ENCODE measurements at regions not wholly inside any gene's neighbourhood (a gene's known extent, or its start where the extent isn't known, plus 50 kb on each side); places are given as distances from the start of the nearest gene placed in this dataset.

- Histone ChIP-seq H3K36me3 (ENCODE audit: control insufficient read depth in 1 of 2, insufficient read depth in 2 of 2, low read length in 2 of 2) (no peaks in the 10 kb centered on the region), H3K4me3 (ENCODE audit: low read depth in 1 of 2, low read length in 2 of 2) (no peak overlapping the region), H3K9me3 (ENCODE audit: control insufficient read depth in 1 of 2, low read length in 2 of 2) (no peaks in the 10 kb centered on the region), H3K27me3 (ENCODE audit: control insufficient read depth in 1 of 2, insufficient read depth in 2 of 2, low read length in 2 of 2) (no peaks in the 10 kb centered on the region), H3K27ac (ENCODE audit: low read depth, low read length) (no peak overlapping the region), H3K9ac (ENCODE audit: low read depth in 1 of 2, low read length in 2 of 2) (no peak overlapping the region), H3K4me1 (ENCODE audit: control insufficient read depth in 1 of 2, insufficient read depth in 2 of 2, low read length in 2 of 2) (peaks cover 4 to 5% of the 10 kb centered on the region in 2 donors)
Measured at GRCh38 chr11:19460718-19461405, 220.1 kb upstream of the E2F8 start.

- Histone ChIP-seq H3K4me3 (ENCODE audit: low read depth in 1 of 2, low read length in 2 of 2) (no peak overlapping the region), H3K9ac (ENCODE audit: low read depth in 1 of 2, low read length in 2 of 2) (no peak overlapping the region), H3K4me1 (ENCODE audit: control insufficient read depth in 1 of 2, insufficient read depth in 2 of 2, low read length in 2 of 2) (peaks cover 4 to 5% of the 10 kb centered on the region in 2 donors), H3K9me3 (ENCODE audit: control insufficient read depth in 1 of 2, low read length in 2 of 2) (no peaks in the 10 kb centered on the region), H3K27ac (ENCODE audit: low read depth, low read length) (no peak overlapping the region), H3K27me3 (ENCODE audit: control insufficient read depth in 1 of 2, insufficient read depth in 2 of 2, low read length in 2 of 2) (no peaks in the 10 kb centered on the region), H3K36me3 (ENCODE audit: control insufficient read depth in 1 of 2, insufficient read depth in 2 of 2, low read length in 2 of 2) (no peaks in the 10 kb centered on the region)
Measured at GRCh38 chr11:19459240-19459639, 218.5 kb upstream of the E2F8 start.

- Histone ChIP-seq H3K4me3 (ENCODE audit: low read depth in 1 of 2, low read length in 2 of 2) (no peak overlapping the region), H3K4me1 (ENCODE audit: control insufficient read depth in 1 of 2, insufficient read depth in 2 of 2, low read length in 2 of 2) (peaks cover 4 to 5% of the 10 kb centered on the region in 2 donors), H3K9ac (ENCODE audit: low read depth in 1 of 2, low read length in 2 of 2) (no peak overlapping the region), H3K9me3 (ENCODE audit: control insufficient read depth in 1 of 2, low read length in 2 of 2) (no peaks in the 10 kb centered on the region), H3K27me3 (ENCODE audit: control insufficient read depth in 1 of 2, insufficient read depth in 2 of 2, low read length in 2 of 2) (no peaks in the 10 kb centered on the region), H3K36me3 (ENCODE audit: control insufficient read depth in 1 of 2, insufficient read depth in 2 of 2, low read length in 2 of 2) (no peaks in the 10 kb centered on the region), H3K27ac (ENCODE audit: low read depth, low read length) (no peak overlapping the region)
Measured at GRCh38 chr11:19458721-19459120, 218.0 kb upstream of the E2F8 start.

GRCh38 chr11:19458231-19458630, 217.5 kb upstream of the E2F8 start:
- Histone ChIP-seq H3K27me3 (ENCODE audit: control insufficient read depth in 1 of 2, insufficient read depth in 2 of 2, low read length in 2 of 2) (no peaks in the 10 kb centered on the region), H3K36me3 (ENCODE audit: control insufficient read depth in 1 of 2, insufficient read depth in 2 of 2, low read length in 2 of 2) (no peaks in the 10 kb centered on the region), H3K4me3 (ENCODE audit: low read depth in 1 of 2, low read length in 2 of 2) (no peak overlapping the region), H3K4me1 (ENCODE audit: control insufficient read depth in 1 of 2, insufficient read depth in 2 of 2, low read length in 2 of 2) (peaks cover 4 to 5% of the 10 kb centered on the region in 2 donors), H3K9ac (ENCODE audit: low read depth in 1 of 2, low read length in 2 of 2) (no peak overlapping the region), H3K27ac (ENCODE audit: low read depth, low read length) (no peak overlapping the region), H3K9me3 (ENCODE audit: control insufficient read depth in 1 of 2, low read length in 2 of 2) (no peaks in the 10 kb centered on the region)

GRCh38 chr11:19455731-19456130, 215.0 kb upstream of the E2F8 start:
- Histone ChIP-seq H3K9me3 (ENCODE audit: control insufficient read depth in 1 of 2, low read length in 2 of 2) (no peaks in the 10 kb centered on the region), H3K9ac (ENCODE audit: low read depth in 1 of 2, low read length in 2 of 2) (no peak overlapping the region), H3K4me1 (ENCODE audit: control insufficient read depth in 1 of 2, insufficient read depth in 2 of 2, low read length in 2 of 2) (peaks cover 0 to under 1% of the 10 kb centered on the region in 2 donors), H3K36me3 (ENCODE audit: control insufficient read depth in 1 of 2, insufficient read depth in 2 of 2, low read length in 2 of 2) (no peaks in the 10 kb centered on the region), H3K4me3 (ENCODE audit: low read depth in 1 of 2, low read length in 2 of 2) (no peak overlapping the region), H3K27me3 (ENCODE audit: control insufficient read depth in 1 of 2, insufficient read depth in 2 of 2, low read length in 2 of 2) (no peaks in the 10 kb centered on the region), H3K27ac (ENCODE audit: low read depth, low read length) (no peak overlapping the region)

GRCh38 chr11:19453651-19454257, 213.0 kb upstream of the E2F8 start:
- Histone ChIP-seq H3K4me1 (ENCODE audit: control insufficient read depth in 1 of 2, insufficient read depth in 2 of 2, low read length in 2 of 2) (no peaks in the 10 kb centered on the region), H3K4me3 (ENCODE audit: low read depth in 1 of 2, low read length in 2 of 2) (no peak overlapping the region), H3K9ac (ENCODE audit: low read depth in 1 of 2, low read length in 2 of 2) (no peak overlapping the region), H3K27me3 (ENCODE audit: control insufficient read depth in 1 of 2, insufficient read depth in 2 of 2, low read length in 2 of 2) (no peaks in the 10 kb centered on the region), H3K9me3 (ENCODE audit: control insufficient read depth in 1 of 2, low read length in 2 of 2) (no peaks in the 10 kb centered on the region), H3K36me3 (ENCODE audit: control insufficient read depth in 1 of 2, insufficient read depth in 2 of 2, low read length in 2 of 2) (no peaks in the 10 kb centered on the region), H3K27ac (ENCODE audit: low read depth, low read length) (no peak overlapping the region)

GRCh38 chr11:19451609-19452008, 210.9 kb upstream of the E2F8 start:
- H3K4me3 ChIP-seq (ENCODE audit: low read depth in 1 of 2, low read length in 2 of 2) = no peak overlapping the region

GRCh38 chr11:19450282-19450681, 209.5 kb upstream of the E2F8 start:
- no peak overlapping the region for H3K4me3 ChIP-seq (ENCODE audit: low read depth in 1 of 2, low read length in 2 of 2)
- H3K36me3 ChIP-seq (ENCODE audit: control insufficient read depth in 1 of 2, insufficient read depth in 2 of 2, low read length in 2 of 2) = no peaks in the 10 kb centered on the region
- no peak overlapping the region for H3K9ac ChIP-seq (ENCODE audit: low read depth in 1 of 2, low read length in 2 of 2)
- no peaks in the 10 kb centered on the region for H3K27me3 ChIP-seq (ENCODE audit: control insufficient read depth in 1 of 2, insufficient read depth in 2 of 2, low read length in 2 of 2)
- no peaks in the 10 kb centered on the region for H3K9me3 ChIP-seq (ENCODE audit: control insufficient read depth in 1 of 2, low read length in 2 of 2)
- peaks cover 0 to 14% of the 10 kb centered on the region in 2 donors for H3K4me1 ChIP-seq (ENCODE audit: control insufficient read depth in 1 of 2, insufficient read depth in 2 of 2, low read length in 2 of 2)
- H3K27ac ChIP-seq (ENCODE audit: low read depth, low read length) = no peak overlapping the region

More at GRCh38 chr11:19451609-19452008, 210.9 kb upstream of the E2F8 start:
- no peak overlapping the region for H3K9ac ChIP-seq (ENCODE audit: low read depth in 1 of 2, low read length in 2 of 2)
- no peak overlapping the region for H3K27ac ChIP-seq (ENCODE audit: low read depth, low read length)
- peaks cover 0 to 12% of the 10 kb centered on the region in 2 donors for H3K4me1 ChIP-seq (ENCODE audit: control insufficient read depth in 1 of 2, insufficient read depth in 2 of 2, low read length in 2 of 2)
- H3K36me3 ChIP-seq (ENCODE audit: control insufficient read depth in 1 of 2, insufficient read depth in 2 of 2, low read length in 2 of 2) = no peaks in the 10 kb centered on the region
- no peaks in the 10 kb centered on the region for H3K27me3 ChIP-seq (ENCODE audit: control insufficient read depth in 1 of 2, insufficient read depth in 2 of 2, low read length in 2 of 2)
- H3K9me3 ChIP-seq (ENCODE audit: control insufficient read depth in 1 of 2, low read length in 2 of 2) = no peaks in the 10 kb centered on the region

GRCh38 chr11:19448651-19449050, 207.9 kb upstream of the E2F8 start:
- Histone ChIP-seq H3K9ac (ENCODE audit: low read depth in 1 of 2, low read length in 2 of 2) (no peak overlapping the region), H3K9me3 (ENCODE audit: control insufficient read depth in 1 of 2, low read length in 2 of 2) (no peaks in the 10 kb centered on the region), H3K27me3 (ENCODE audit: control insufficient read depth in 1 of 2, insufficient read depth in 2 of 2, low read length in 2 of 2) (no peaks in the 10 kb centered on the region), H3K36me3 (ENCODE audit: control insufficient read depth in 1 of 2, insufficient read depth in 2 of 2, low read length in 2 of 2) (no peaks in the 10 kb centered on the region), H3K27ac (ENCODE audit: low read depth, low read length) (no peak overlapping the region), H3K4me3 (ENCODE audit: low read depth in 1 of 2, low read length in 2 of 2) (no peak overlapping the region), H3K4me1 (ENCODE audit: control insufficient read depth in 1 of 2, insufficient read depth in 2 of 2, low read length in 2 of 2) (peaks cover 0 to 14% of the 10 kb centered on the region in 2 donors)

GRCh38 chr11:19447150-19447566, 206.4 kb upstream of the E2F8 start:
- no peaks in the 10 kb centered on the region for H3K27me3 ChIP-seq (ENCODE audit: control insufficient read depth in 1 of 2, insufficient read depth in 2 of 2, low read length in 2 of 2)
- H3K4me3 ChIP-seq (ENCODE audit: low read depth in 1 of 2, low read length in 2 of 2) = no peak overlapping the region
- peaks cover 8 to 21% of the 10 kb centered on the region in 2 donors for H3K4me1 ChIP-seq (ENCODE audit: control insufficient read depth in 1 of 2, insufficient read depth in 2 of 2, low read length in 2 of 2)
- H3K27ac ChIP-seq (ENCODE audit: low read depth, low read length) = no peak overlapping the region
- no peaks in the 10 kb centered on the region for H3K9me3 ChIP-seq (ENCODE audit: control insufficient read depth in 1 of 2, low read length in 2 of 2)
- no peak overlapping the region for H3K9ac ChIP-seq (ENCODE audit: low read depth in 1 of 2, low read length in 2 of 2)
- no peaks in the 10 kb centered on the region for H3K36me3 ChIP-seq (ENCODE audit: control insufficient read depth in 1 of 2, insufficient read depth in 2 of 2, low read length in 2 of 2)

All from duodenal mucosa (tissue), 2 donors.